Stimulated activated naive CD8-positive, alpha-beta T cell treated with anti-CD3 and anti-CD28 coated beads, Interleukin-15, amount 100 ng/mL, for 72 hours (primary cell): ENCODE measurements at regions not wholly inside any gene's neighbourhood (a gene's known extent, or its start where the extent isn't known, plus 50 kb on each side); places are given as distances from the start of the nearest gene placed in this dataset.
A peak's percentile ranks its signal among the peaks of the same experiment; 100 is the strongest.
"Not testable (repeated sequence)": the region's sequence is repeated elsewhere in the genome, so short reads cannot be mapped to it uniquely, and the experiment has no call there.

Experiments
- ATAC-seq: fragments of 150-1000 bp; cut with Tn5 transposase; 2 replicates; pipeline ENCODE4 v1.10.0; 2021; ENCODE audit warnings: mild to moderate bottlenecking, moderate library complexity
- DNase-seq, 2 donors: peaks; one replicate each; pipeline ENCODE4 v3.0.0; 2021 to 2022
- H3K27ac Mint-ChIP-seq, 2 donors: one replicate each; pipeline ENCODE4 v1.8.0; 2022; ENCODE audit warnings: mild to moderate bottlenecking in 2 of 2, mixed read lengths in 2 of 2, moderate library complexity in 2 of 2
- H3K27me3 Mint-ChIP-seq: one replicate; pipeline ENCODE4 v1.8.0; 2022; ENCODE audit warnings: mixed read lengths
- H3K4me1 Mint-ChIP-seq: one replicate; pipeline ENCODE4 v1.8.0; 2022; ENCODE audit warnings: mild to moderate bottlenecking, mixed read lengths
- H3K4me3 Mint-ChIP-seq, 2 donors: one replicate each; pipeline ENCODE4 v1.8.0; 2022; ENCODE audit warnings: mild to moderate bottlenecking in 2 of 2, mixed read lengths in 2 of 2, moderate library complexity in 1 of 2
- H3K9me3 Mint-ChIP-seq, 2 donors: one replicate each; pipeline ENCODE4 v1.8.0; 2022; ENCODE audit warnings: mixed read lengths in 2 of 2

DNA sequence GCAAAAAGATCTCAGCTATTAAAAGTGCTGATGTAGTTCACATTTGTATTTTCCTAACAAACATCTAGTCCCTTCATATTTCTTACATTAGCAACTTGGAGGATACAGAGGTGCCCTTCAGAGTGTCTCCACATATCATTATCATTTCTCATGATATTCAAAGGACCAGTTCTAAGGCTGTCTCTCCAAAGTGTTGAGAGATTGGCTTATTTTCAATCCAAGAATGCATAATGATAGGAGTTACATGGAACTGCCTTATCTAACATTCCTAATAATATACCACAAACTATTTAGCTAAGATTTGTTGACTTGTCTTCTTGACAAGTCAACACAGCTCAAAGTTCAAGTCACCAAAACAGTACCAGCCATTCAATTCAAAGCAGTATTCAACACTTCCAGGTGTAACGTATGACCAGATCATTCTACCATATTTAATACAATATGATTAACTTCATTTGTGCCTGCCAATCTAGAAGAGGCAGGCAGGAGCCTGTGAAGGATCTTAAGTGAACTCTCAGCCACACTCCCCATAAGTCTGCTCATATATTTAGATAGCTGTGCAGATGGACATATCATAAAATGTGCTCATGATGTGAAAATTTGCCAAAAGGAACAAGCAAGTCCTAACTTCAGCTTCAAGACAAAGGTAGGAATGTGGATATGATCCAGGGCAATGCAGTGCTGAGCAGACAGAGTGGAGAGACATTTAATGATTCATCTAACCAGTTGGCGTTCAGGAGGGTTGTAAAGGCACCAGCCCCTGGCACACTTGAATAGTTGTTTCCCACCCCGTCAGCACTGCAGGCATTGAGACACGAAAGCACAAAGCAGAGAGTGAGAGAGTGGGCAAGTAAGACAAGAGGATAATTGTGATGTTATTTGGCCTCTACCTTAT is 108.3 kb downstream of the MTERF1 start:
- DNase-seq (no peak), ATAC-seq (no peak)
- no peaks in the 10 kb centered on the region for H3K27me3 Mint-ChIP-seq
- H3K27ac Mint-ChIP-seq, result no peak overlapping the region
- H3K4me1 Mint-ChIP-seq, result no peaks in the 10 kb centered on the region
- H3K4me3 Mint-ChIP-seq, result no peak overlapping the region
- no peaks in the 10 kb centered on the region for H3K9me3 Mint-ChIP-seq

- ATAC-seq, result no peak
- Mint-ChIP-seq H3K9me3 (no peaks in the 10 kb centered on the region), H3K27me3 (no peaks in the 10 kb centered on the region), H3K27ac (no peak overlapping the region), H3K4me1 (no peaks in the 10 kb centered on the region), H3K4me3 (no peak overlapping the region)
- DNase-seq, result no peak
Measured at GRCh38 chr7:91776171-91776570, 104.3 kb downstream of the MTERF1 start.

DNA sequence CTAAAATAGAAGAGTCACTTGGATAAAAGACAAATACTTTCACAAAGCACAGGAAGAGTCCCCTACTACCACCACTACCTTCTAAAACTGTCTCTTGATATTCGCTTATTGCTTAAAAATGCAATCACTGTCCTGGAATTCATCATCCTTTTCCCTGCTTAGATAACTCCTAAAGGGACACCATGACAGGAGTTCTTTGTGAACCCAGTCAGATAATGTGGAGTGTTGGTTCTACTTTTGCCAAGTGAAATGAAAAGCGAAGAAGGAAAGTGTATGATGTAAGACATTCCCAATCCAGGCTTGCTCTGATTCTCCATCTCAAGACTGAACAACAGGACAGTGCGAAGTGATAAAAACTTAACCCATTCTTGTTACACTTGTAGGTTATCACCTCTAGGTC is 103.0 kb downstream of the MTERF1 start:
- no peaks in the 10 kb centered on the region for H3K4me1 Mint-ChIP-seq
- H3K27me3 Mint-ChIP-seq, result no peaks in the 10 kb centered on the region
- H3K4me3 Mint-ChIP-seq, result no peak overlapping the region
- no peak for DNase-seq
- no peak for ATAC-seq
- H3K27ac Mint-ChIP-seq, result no peak overlapping the region
- no peaks in the 10 kb centered on the region for H3K9me3 Mint-ChIP-seq

GRCh38 chr7:91778416-91778815 is 102.1 kb downstream of the MTERF1 start:
- no peaks in the 10 kb centered on the region for H3K27me3 Mint-ChIP-seq
- H3K9me3 Mint-ChIP-seq, result no peaks in the 10 kb centered on the region
- DNase-seq, result no peak
- no peak overlapping the region for H3K4me3 Mint-ChIP-seq
- no peaks in the 10 kb centered on the region for H3K4me1 Mint-ChIP-seq
- no peak for ATAC-seq
- no peak overlapping the region for H3K27ac Mint-ChIP-seq

- ATAC-seq (no peak), DNase-seq (no peak)
- H3K27ac Mint-ChIP-seq, result no peak overlapping the region
- H3K4me1 Mint-ChIP-seq, result no peaks in the 10 kb centered on the region
- H3K9me3 Mint-ChIP-seq, result no peaks in the 10 kb centered on the region
- no peak overlapping the region for H3K4me3 Mint-ChIP-seq
- H3K27me3 Mint-ChIP-seq, result no peaks in the 10 kb centered on the region
Measured at GRCh38 chr7:91780521-91780920, 100.0 kb downstream of the MTERF1 start.

DNA sequence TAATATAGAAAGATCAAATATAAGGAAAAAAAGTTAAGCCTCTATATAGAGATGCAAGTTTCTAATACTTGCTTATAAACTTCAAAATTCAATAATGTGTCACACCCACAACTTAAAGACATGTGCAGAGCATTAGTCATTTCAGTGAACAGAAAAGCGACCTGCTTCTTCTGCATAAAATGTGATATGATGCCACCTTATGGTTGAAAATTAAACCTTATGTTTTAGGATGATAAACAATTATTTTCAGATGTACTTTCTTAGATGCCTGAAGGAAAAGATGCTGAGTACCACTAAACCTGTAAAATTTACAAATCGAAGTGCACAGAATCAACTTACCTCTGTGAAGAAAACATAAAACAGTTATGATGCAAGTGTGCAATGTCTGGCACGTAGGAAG is 96.0 kb downstream of the MTERF1 start:
- Mint-ChIP-seq H3K27me3 (no peaks in the 10 kb centered on the region), H3K9me3 (no peaks in the 10 kb centered on the region), H3K4me3 (no peak overlapping the region), H3K27ac (no peak overlapping the region), H3K4me1 (no peaks in the 10 kb centered on the region)
- no peak for DNase-seq
- ATAC-seq, result no peak

GRCh38 chr7:91787931-91788330 is 92.6 kb downstream of the MTERF1 start:
- H3K9me3 Mint-ChIP-seq, result no peaks in the 10 kb centered on the region
- DNase-seq, result no peak
- H3K27me3 Mint-ChIP-seq, result no peaks in the 10 kb centered on the region
- no peak overlapping the region for H3K4me3 Mint-ChIP-seq
- H3K27ac Mint-ChIP-seq, result no peak overlapping the region
- ATAC-seq, result no peak
- no peaks in the 10 kb centered on the region for H3K4me1 Mint-ChIP-seq

- no peak for ATAC-seq
- H3K4me3 Mint-ChIP-seq, result no peak overlapping the region
Measured at GRCh38 chr7:91789086-91789485, 91.4 kb downstream of the MTERF1 start.

DNA sequence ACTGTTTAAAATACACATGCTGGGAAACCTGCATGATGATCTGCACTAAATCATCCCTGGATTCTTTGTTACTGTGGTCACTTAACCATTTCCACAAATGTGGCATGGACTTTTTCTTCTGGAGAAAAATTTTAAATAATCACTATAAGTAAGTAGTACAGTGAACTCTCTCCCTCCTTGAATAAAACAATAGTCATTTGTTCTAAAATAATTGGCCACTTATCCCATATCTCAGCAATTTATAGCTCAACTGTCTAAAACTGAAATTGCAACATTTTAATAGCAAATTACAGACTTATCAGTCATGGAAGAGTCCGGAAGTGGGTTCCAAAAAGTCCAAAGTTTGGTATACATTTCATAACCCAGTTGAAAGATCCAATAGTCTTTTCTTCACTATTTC is 90.9 kb downstream of the MTERF1 start:
- DNase-seq, result no peak
- Mint-ChIP-seq H3K27ac (peak overlapping the region in 1 of 2 donors; percentile 19), H3K9me3 (peaks cover 7% of the 10 kb centered on the region in 2 donors), H3K4me3 (no peak overlapping the region), H3K27me3 (no peaks in the 10 kb centered on the region), H3K4me1 (no peaks in the 10 kb centered on the region)
- no peak for ATAC-seq

More at GRCh38 chr7:91789086-91789485, 91.4 kb downstream of the MTERF1 start:
- H3K27me3 Mint-ChIP-seq, result no peaks in the 10 kb centered on the region
- H3K27ac Mint-ChIP-seq, result no peak overlapping the region
- H3K9me3 Mint-ChIP-seq, result peaks cover 6 to 7% of the 10 kb centered on the region in 2 donors
- no peak for DNase-seq
- no peaks in the 10 kb centered on the region for H3K4me1 Mint-ChIP-seq

DNA sequence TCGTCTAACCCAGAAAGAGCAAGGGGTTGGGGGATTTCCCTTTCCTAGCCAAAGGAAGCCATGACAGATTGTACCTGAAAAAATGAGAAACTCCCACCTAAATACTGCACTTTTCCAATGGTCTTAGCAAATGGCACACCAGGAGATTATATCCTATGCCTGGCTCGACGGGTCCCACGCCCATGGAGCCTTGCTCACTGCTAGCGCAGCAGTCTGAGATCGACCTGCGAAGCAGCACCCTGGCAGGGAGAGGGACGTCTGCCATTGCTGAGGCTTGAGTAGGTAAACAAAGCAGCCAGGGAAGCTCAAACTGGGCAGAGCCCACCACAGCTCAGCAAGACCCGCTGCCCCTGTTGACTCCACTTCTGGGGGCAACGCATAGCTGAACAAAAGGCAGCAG is 89.9 kb downstream of the MTERF1 start:
- H3K9me3 Mint-ChIP-seq, H3K27me3 Mint-ChIP-seq, H3K4me1 Mint-ChIP-seq, H3K4me3 Mint-ChIP-seq, ATAC-seq, DNase-seq, H3K27ac Mint-ChIP-seq: not testable (repeated sequence)

DNA sequence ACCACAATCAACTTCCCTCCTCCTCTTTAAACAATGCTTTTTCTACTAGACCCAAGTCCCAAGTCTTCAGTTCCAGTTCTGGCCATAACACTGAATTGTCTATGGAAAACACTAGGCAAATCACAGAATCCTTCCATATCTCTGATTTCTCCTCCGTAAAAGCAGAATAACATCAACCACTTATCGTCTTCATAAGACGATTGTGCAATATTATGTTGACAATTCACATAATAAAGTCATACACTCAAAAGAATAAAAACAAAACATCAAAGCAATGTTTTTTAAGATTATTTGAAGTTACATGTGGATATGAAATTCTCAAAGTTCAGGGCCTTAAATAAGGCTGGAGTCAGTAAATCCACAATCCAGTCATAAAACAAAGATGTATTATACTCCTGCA is 84.4 kb downstream of the MTERF1 start:
- H3K4me1 Mint-ChIP-seq, result no peaks in the 10 kb centered on the region
- no peak for ATAC-seq
- H3K4me3 Mint-ChIP-seq, result no peak overlapping the region
- H3K27me3 Mint-ChIP-seq, result no peaks in the 10 kb centered on the region
- no peak overlapping the region for H3K27ac Mint-ChIP-seq
- H3K9me3 Mint-ChIP-seq, result peaks cover 7% of the 10 kb centered on the region in 2 donors
- DNase-seq, result no peak

DNA sequence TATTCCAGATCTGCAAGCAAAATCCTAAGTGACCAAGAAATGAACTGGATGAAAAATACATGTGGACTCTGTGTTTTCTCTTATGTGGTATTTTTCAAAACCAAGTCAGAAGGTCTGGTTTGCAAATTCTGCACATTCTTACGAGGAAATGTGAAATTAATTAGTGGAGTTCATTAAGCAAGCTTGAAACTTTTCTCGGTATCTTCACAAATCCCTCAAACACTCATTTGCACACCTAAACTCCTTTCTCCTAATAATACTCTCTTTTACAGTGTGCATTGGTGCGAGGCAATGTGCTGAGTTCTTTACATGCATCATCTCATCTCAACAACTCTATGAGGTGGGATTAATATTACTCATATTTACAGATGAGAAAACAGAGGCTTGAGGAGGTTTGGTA is 82.1 kb downstream of the MTERF1 start:
- peaks cover 6 to 7% of the 10 kb centered on the region in 2 donors for H3K9me3 Mint-ChIP-seq
- no peak for ATAC-seq

GRCh38 chr7:91800389-91800788 is 80.1 kb downstream of the MTERF1 start:
- no peak for ATAC-seq
- H3K4me1 Mint-ChIP-seq, result no peaks in the 10 kb centered on the region

More for the DNA sequence above, 82.1 kb downstream of the MTERF1 start:
- no peak overlapping the region for H3K4me3 Mint-ChIP-seq
- H3K27me3 Mint-ChIP-seq, result no peaks in the 10 kb centered on the region
- no peaks in the 10 kb centered on the region for H3K4me1 Mint-ChIP-seq
- no peak for DNase-seq
- H3K27ac Mint-ChIP-seq, result no peak overlapping the region

DNA sequence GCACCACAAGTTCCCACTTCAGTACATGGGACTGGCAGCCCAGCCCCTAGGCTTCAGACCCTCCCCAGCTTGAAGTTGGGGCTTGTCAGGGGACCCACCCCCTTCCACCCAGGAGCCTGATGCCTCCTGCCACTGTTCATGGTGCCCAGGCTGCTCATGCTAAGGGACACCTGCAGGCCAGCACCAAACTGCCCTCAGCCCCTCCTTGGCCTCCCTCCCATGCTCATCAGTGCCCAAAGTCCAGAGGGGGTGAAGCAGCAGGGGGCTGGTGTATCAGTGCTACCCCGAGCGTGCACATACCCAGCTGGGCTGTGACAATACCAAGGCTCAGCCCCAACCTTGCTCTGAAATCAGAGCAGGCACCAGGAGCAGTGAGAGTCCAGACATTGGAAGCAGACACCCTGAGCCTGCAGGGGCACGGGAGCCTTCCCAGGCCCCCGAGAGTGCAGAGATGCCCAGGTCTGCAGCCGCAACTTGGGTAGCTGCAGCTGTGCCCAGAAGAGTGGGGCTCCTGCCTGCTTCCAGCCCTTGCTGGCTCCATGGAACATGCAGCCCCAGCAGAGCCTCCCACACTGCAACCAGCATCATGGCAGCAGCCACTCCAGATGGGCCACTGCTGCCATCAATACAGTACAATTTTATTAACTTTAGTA is 79.0 kb downstream of the MTERF1 start:
- H3K27me3 Mint-ChIP-seq, result no peaks in the 10 kb centered on the region
- ATAC-seq, result peak; percentile 37
- no peaks in the 10 kb centered on the region for H3K9me3 Mint-ChIP-seq
- no peak for DNase-seq
- no peaks in the 10 kb centered on the region for H3K4me1 Mint-ChIP-seq
- peak overlapping the region in 1 of 2 donors; percentile 70 for H3K27ac Mint-ChIP-seq
- H3K4me3 Mint-ChIP-seq, result no peak overlapping the region

More at GRCh38 chr7:91800389-91800788, 80.1 kb downstream of the MTERF1 start:
- no peak overlapping the region for H3K27ac Mint-ChIP-seq
- H3K27me3 Mint-ChIP-seq, result no peaks in the 10 kb centered on the region
- H3K9me3 Mint-ChIP-seq, result no peaks in the 10 kb centered on the region
- no peak overlapping the region for H3K4me3 Mint-ChIP-seq
- no peak for DNase-seq

- ATAC-seq (no peak), DNase-seq (no peak)
- H3K4me1 Mint-ChIP-seq, result no peaks in the 10 kb centered on the region
- no peaks in the 10 kb centered on the region for H3K27me3 Mint-ChIP-seq
- no peak overlapping the region for H3K4me3 Mint-ChIP-seq
- H3K27ac Mint-ChIP-seq, result no peak overlapping the region
- H3K9me3 Mint-ChIP-seq, result peaks cover 1 to 16% of the 10 kb centered on the region in 2 donors
Measured at GRCh38 chr7:91811236-91811635, 69.3 kb downstream of the MTERF1 start.

GRCh38 chr7:91811641-91812040 is 68.9 kb downstream of the MTERF1 start:
- no peaks in the 10 kb centered on the region for H3K4me1 Mint-ChIP-seq
- H3K27me3 Mint-ChIP-seq, result no peaks in the 10 kb centered on the region
- no peak overlapping the region for H3K27ac Mint-ChIP-seq
- DNase-seq, result no peak
- no peak for ATAC-seq
- H3K4me3 Mint-ChIP-seq, result no peak overlapping the region
- peaks cover 4 to 19% of the 10 kb centered on the region in 2 donors for H3K9me3 Mint-ChIP-seq
